GM12872 (cell line): ENCODE measurements at regions not wholly inside any gene's neighbourhood (a gene's known extent, or its start where the extent isn't known, plus 50 kb on each side); places are given as distances from the start of the nearest gene placed in this dataset.

Experiments used
- CTCF ChIP-seq: IDR thresholded peaks from 3 replicates; pipeline ENCODE4 v1.5.1; 2011; ENCODE audit warnings: low read depth, mild to moderate bottlenecking, low read length, moderate library complexity; ENCODE audit not compliant: insufficient read depth

DNA sequence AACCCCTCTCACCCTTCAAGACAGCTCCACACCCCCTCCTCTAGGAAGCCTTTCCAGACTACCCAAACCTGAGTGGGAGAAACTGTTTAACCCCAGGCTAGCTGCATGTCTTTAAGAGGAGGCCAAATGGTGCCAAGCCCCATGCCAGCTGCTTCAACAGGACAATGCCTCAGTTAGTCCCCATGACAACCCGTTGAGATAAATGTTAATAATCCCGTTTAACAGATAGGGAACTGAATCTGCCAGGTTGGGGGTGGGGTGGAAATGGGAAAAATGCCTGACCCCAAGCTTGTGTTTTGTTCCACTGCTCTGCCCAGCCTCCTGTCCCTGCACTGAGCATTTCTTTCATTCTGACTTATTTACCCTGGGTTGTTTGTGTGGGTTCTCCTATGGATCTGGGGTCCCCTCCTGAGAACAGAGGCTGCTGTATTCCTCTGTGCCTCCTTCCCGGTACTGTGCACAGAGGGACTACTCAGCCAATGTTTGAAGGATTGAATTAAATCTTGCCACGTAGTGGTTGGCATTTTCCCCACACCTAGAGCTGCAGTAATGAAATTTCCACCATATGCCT, 452.6 kb upstream of the ZMIZ1 start:
- no peak for TF ChIP-seq CTCF

- TF ChIP-seq CTCF: no peak
Observed at GRCh38 chr10:78617115-78617514, 451.7 kb upstream of the ZMIZ1 start.

DNA sequence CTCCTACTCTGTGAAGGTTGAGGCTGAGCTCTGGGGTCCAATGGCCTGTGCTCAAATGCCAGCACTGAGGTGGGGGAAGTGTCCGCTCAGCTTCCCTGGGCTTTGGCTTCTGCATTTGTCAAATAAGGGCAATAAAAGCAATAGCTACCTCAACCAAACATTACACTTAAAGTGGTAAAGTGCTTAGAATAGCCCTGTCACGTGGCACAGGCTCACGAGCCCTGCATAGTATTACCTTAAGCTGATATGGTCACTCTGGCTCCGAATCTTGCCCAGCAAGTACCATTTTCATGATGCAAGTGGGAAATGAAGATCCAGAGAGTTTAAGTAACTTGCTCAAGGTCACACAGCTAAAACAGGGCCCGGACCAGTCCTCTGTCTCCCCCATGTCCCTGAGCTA, 451.1 kb upstream of the ZMIZ1 start:
- no peak for TF ChIP-seq CTCF

GRCh38 chr10:78618050-78618449, 450.7 kb upstream of the ZMIZ1 start:
- TF ChIP-seq CTCF: no peak

GRCh38 chr10:78619115-78619851, 449.5 kb upstream of the ZMIZ1 start:
- no peak for TF ChIP-seq CTCF

GRCh38 chr10:78619896-78620295, 448.9 kb upstream of the ZMIZ1 start:
- TF ChIP-seq CTCF: no peak

DNA sequence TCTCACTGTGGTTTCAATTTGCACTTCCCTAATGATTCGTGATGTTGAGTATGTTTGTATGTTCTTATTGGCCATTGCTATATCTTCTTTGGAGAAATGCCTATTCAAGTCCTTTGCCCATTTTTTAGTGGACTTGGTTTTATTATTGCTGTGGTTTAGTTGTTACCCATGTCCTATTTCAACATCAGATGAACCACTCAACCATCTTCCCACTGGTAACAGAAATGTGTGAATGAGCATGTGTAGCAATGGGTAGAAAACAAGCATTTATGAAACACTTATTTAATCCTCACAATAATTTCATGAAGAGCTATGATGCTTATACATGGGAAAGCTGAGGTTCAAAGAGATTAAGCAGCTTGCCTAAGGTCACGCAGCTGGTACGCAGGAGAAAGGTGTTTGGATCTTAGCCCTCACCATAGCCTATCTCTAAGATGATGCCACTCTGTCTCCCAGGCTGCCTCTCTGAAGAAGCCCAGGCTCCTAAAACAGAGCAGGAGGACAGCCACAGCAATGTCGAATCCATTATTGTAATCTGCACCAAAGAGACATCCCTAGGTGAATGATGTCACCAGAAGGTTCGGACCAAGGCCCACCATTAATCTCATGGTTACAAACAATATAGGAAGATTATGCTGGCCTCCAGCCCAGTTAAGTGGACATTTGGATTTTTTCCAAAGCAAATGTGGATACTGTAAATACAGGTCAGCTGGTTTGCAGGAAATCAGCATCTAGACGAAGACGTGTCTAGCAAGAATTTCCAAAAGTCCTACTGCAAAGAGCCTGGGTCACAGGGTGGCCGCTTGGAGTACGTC, 447.6 kb upstream of the ZMIZ1 start:
- TF ChIP-seq CTCF: no peak
